IMR-90 (cell line): ENCODE measurements at regions not wholly inside any gene's neighbourhood (a gene's known extent, or its start where the extent isn't known, plus 50 kb on each side); places are given as distances from the start of the nearest gene placed in this dataset.

Experiments
- ATAC-seq: fragments of 200-7000 bp; cut with Tn5 transposase; 2 replicates; pipeline ENCODE4 v1.9.1; 2020; ENCODE audit warnings: low read depth, mild to moderate bottlenecking, moderate library complexity
- BruUV-seq: library from RNA; stranded (reverse); fragments of 400-500 nt; replicated peaks from 2 replicates; lab custom pipeline; 2021; lab: Mats Ljungman, UMichigan
- CTCF ChIA-PET: fragments of 300-600 bp; formaldehyde crosslinking; extraction: SDS; loops from one replicate; lab custom pipeline; 2021; ENCODE audit warnings: antibody characterized with exemption; lab: Yijun Ruan, JAX
- POLR2A ChIA-PET: fragments of 300-600 bp; sonication (Branson Sonifier 250); formaldehyde crosslinking; loops from one replicate; lab custom pipeline; 2022; ENCODE audit warnings: antibody characterized with exemption; ENCODE audit not compliant: unreplicated experiment; lab: Charles Lee
- DNase-seq: peaks from one replicate; pipeline ENCODE4 v3.0.0; 2013
- H2AFZ ChIP-seq: replicated peaks from 2 replicates; pipeline ENCODE3; 2013; ENCODE audit warnings: low read length, mild to moderate bottlenecking; ENCODE audit not compliant: poor library complexity
- H2AK5ac ChIP-seq: 2 replicates; pipeline ENCODE4 v1.6.1; 2013; ENCODE audit warnings: low read depth, low read length, inconsistent platforms
- H2AK9ac ChIP-seq: replicated peaks from 2 replicates; pipeline ENCODE3; 2013; ENCODE audit warnings: mild to moderate bottlenecking, low read depth, low read length, moderate library complexity; ENCODE audit not compliant: poor library complexity
- H2BK120ac ChIP-seq: 2 replicates; pipeline ENCODE4 v1.6.1; 2013; ENCODE audit warnings: low read depth, low read length, inconsistent platforms
- H2BK15ac ChIP-seq: 3 replicates; pipeline ENCODE4 v1.6.1; 2013; ENCODE audit warnings: low read depth, low read length, inconsistent platforms
- H2BK20ac ChIP-seq: 2 replicates; pipeline ENCODE4 v1.6.1; 2013; ENCODE audit warnings: low read depth, mild to moderate bottlenecking, inconsistent platforms, low read length, moderate library complexity
- H2BK5ac ChIP-seq: 2 replicates; pipeline ENCODE4 v1.6.1; 2013; ENCODE audit warnings: mild to moderate bottlenecking, low read depth, low read length, inconsistent platforms; ENCODE audit not compliant: poor library complexity, severe bottlenecking
- H3K14ac ChIP-seq: replicated peaks from 2 replicates; pipeline ENCODE4 v1.6.1; 2013; ENCODE audit warnings: low read depth, low read length, inconsistent platforms
- H3K18ac ChIP-seq: 2 replicates; pipeline ENCODE4 v1.6.1; 2013; ENCODE audit warnings: low read depth, low read length, control low read depth
- H3K23ac ChIP-seq: 2 replicates; pipeline ENCODE4 v1.6.1; 2013; ENCODE audit warnings: low read depth, low read length, inconsistent platforms
- H3K27ac ChIP-seq: 2 replicates; pipeline ENCODE4 v1.5.1; 2013; ENCODE audit warnings: mild to moderate bottlenecking, control low read depth, low read length; ENCODE audit not compliant: insufficient read depth
- H3K27me3 ChIP-seq: 2 replicates; pipeline ENCODE4 v1.6.1; 2013; ENCODE audit warnings: low read length; ENCODE audit not compliant: control insufficient read depth, insufficient read depth
- H3K36me3 ChIP-seq: 2 replicates; pipeline ENCODE4 v1.6.1; 2013; ENCODE audit warnings: low read length, mixed read lengths; ENCODE audit not compliant: control insufficient read depth, insufficient read depth
- H3K4ac ChIP-seq: 2 replicates; pipeline ENCODE4 v1.6.1; 2013; ENCODE audit warnings: low read depth, low read length, inconsistent platforms
- H3K4me1 ChIP-seq: 2 replicates; pipeline ENCODE4 v1.6.1; 2013; ENCODE audit warnings: low read length, mixed read lengths; ENCODE audit not compliant: control insufficient read depth, insufficient read depth
- H3K4me2 ChIP-seq: 2 replicates; pipeline ENCODE4 v1.6.1; 2013; ENCODE audit warnings: low read depth, mild to moderate bottlenecking, control low read depth, low read length, moderate library complexity
- H3K4me3 ChIP-seq: 2 replicates; pipeline ENCODE4 v1.5.1; 2013; ENCODE audit warnings: low read depth, mild to moderate bottlenecking, control low read depth, low read length, moderate library complexity; ENCODE audit not compliant: insufficient read depth
- H3K56ac ChIP-seq: 2 replicates; pipeline ENCODE4 v1.6.1; 2013; ENCODE audit warnings: low read length, inconsistent platforms; ENCODE audit not compliant: insufficient read depth; ENCODE audit errors: extremely low read depth
- H3K79me1 ChIP-seq, 2 experiments: 2 replicates each; pipeline ENCODE4 v1.6.1; 2013; ENCODE audit warnings: low read length in 2 of 2, inconsistent platforms in 1 of 2, low read depth in 1 of 2
- H3K9ac ChIP-seq: 2 replicates; pipeline ENCODE4 v1.6.1; 2013; ENCODE audit warnings: low read depth, low read length, control low read depth
- H3K9me1 ChIP-seq: 2 replicates; pipeline ENCODE4 v1.6.1; 2013; ENCODE audit warnings: low read length, inconsistent platforms; ENCODE audit not compliant: insufficient read depth
- H3K9me3 ChIP-seq: 2 replicates; pipeline ENCODE4 v1.6.1; 2013; ENCODE audit warnings: low read length; ENCODE audit not compliant: control insufficient read depth, insufficient read depth
- H4K20me1 ChIP-seq: 2 replicates; pipeline ENCODE4 v1.6.1; 2013; ENCODE audit warnings: low read length, inconsistent platforms; ENCODE audit not compliant: insufficient read depth
- H4K5ac ChIP-seq: 2 replicates; pipeline ENCODE4 v1.6.1; 2013; ENCODE audit warnings: mild to moderate bottlenecking, low read depth, low read length, control low read depth
- H4K8ac ChIP-seq, 2 experiments: 2 replicates each; pipeline ENCODE4 v1.6.1; 2013; ENCODE audit warnings: low read depth in 2 of 2, low read length in 2 of 2, control low read depth in 1 of 2, inconsistent platforms in 1 of 2
- H4K91ac ChIP-seq: 2 replicates; pipeline ENCODE4 v1.6.1; 2013; ENCODE audit warnings: low read depth, low read length, inconsistent platforms; ENCODE audit not compliant: insufficient read depth
- BHLHE40 ChIP-seq: fragments of 150-350 bp; IDR thresholded peaks from 2 replicates; pipeline ENCODE4 v1.6.1; 2016; ENCODE audit warnings: mild to moderate bottlenecking, low read depth, low read length
- CEBPB ChIP-seq: IDR thresholded peaks from 2 replicates; pipeline ENCODE4 v1.6.1; 2012; ENCODE audit warnings: low read depth, low read length, improper control_type of control experiment
- CHD1 ChIP-seq: IDR thresholded peaks from 2 replicates; pipeline ENCODE4 v1.6.1; 2012; ENCODE audit warnings: low read depth, low read length, improper control_type of control experiment
- CTCF ChIP-seq: conservative IDR thresholded peaks from 2 replicates; pipeline ENCODE4 v1.5.1; 2012; ENCODE audit warnings: mild to moderate bottlenecking, low read depth, low read length, improper control_type of control experiment
- ELK1 ChIP-seq: fragments of 150-350 bp; IDR thresholded peaks from 2 replicates; pipeline ENCODE4 v1.6.1; 2016; ENCODE audit warnings: low read depth, mild to moderate bottlenecking, low read length, moderate library complexity, borderline replicate concordance
- FOS ChIP-seq: fragments of 150-350 bp; IDR thresholded peaks from 2 replicates; pipeline ENCODE4 v1.6.1; 2016; ENCODE audit warnings: low read depth, low read length
- MAFK ChIP-seq: IDR thresholded peaks from 2 replicates; pipeline ENCODE4 v1.6.1; 2012; ENCODE audit warnings: low read depth, low read length, improper control_type of control experiment
- MAZ ChIP-seq: IDR thresholded peaks from 2 replicates; pipeline ENCODE4 v1.6.1; 2012; ENCODE audit warnings: low read depth, mild to moderate bottlenecking, low read length, improper control_type of control experiment, moderate library complexity, borderline replicate concordance
- MXI1 ChIP-seq: IDR thresholded peaks from 2 replicates; pipeline ENCODE4 v1.6.1; 2012; ENCODE audit warnings: low read depth, mild to moderate bottlenecking, low read length, moderate library complexity, borderline replicate concordance
- NFE2L2 ChIP-seq: fragments of 150-350 bp; IDR thresholded peaks from 2 replicates; pipeline ENCODE4 v1.6.1; 2016; ENCODE audit warnings: low read depth, mild to moderate bottlenecking, low read length
- POLR2A ChIP-seq: IDR thresholded peaks from 2 replicates; pipeline ENCODE4 v1.6.1; 2012; ENCODE audit warnings: mild to moderate bottlenecking, low read depth, low read length
- RAD21 ChIP-seq: IDR thresholded peaks from 2 replicates; pipeline ENCODE4 v1.6.1; 2012; ENCODE audit warnings: low read length, improper control_type of control experiment
- RCOR1 ChIP-seq: IDR thresholded peaks from 2 replicates; pipeline ENCODE4 v1.6.1; 2012; ENCODE audit warnings: mild to moderate bottlenecking, low read length, improper control_type of control experiment; ENCODE audit not compliant: insufficient replicate concordance
- RFX5 ChIP-seq: IDR thresholded peaks from 2 replicates; pipeline ENCODE4 v1.8.0; 2012; ENCODE audit warnings: low read depth, mild to moderate bottlenecking, low read length, moderate library complexity
- SMC3 ChIP-seq: fragments of 150-350 bp; IDR thresholded peaks from 2 replicates; pipeline ENCODE4 v1.6.1; 2016; ENCODE audit warnings: low read depth, mild to moderate bottlenecking, antibody characterized with exemption, low read length, moderate library complexity
- USF2 ChIP-seq: fragments of 150-350 bp; IDR thresholded peaks from 2 replicates; pipeline ENCODE4 v1.6.1; 2017; ENCODE audit warnings: mild to moderate bottlenecking, antibody characterized with exemption, low read length, low read depth
- dilution Hi-C: fragments of 300-500 bp; cut with HindIII; formaldehyde crosslinking; loops from one replicate; pipeline ENCODE4 v1.14.3; 2018; ENCODE audit warnings: low sequenced_read_pairs; ENCODE audit not compliant: unreplicated experiment
- in situ Hi-C: fragments of 300-500 bp; cut with MboI; formaldehyde crosslinking; loops from 3 replicates; pipeline ENCODE4 v1.14.3; 2019; ENCODE audit warnings: low sequenced_read_pairs, inconsistent platforms, mixed read lengths
- intact Hi-C: fragments of 100-400 bp; cut with micrococcal nuclease; formaldehyde crosslinking; loops from 2 replicates; pipeline ENCODE4 v1.10.0; 2022

- ATAC-seq (no peak), DNase-seq (no peak)
- TF ChIP-seq ELK1 (no peak), RFX5 (no peak), MXI1 (no peak), POLR2A (no peak), CHD1 (no peak), CTCF (no peak), USF2 (no peak), MAFK (no peak), CEBPB (no peak), BHLHE40 (no peak), NFE2L2 (no peak), SMC3 (no peak), RCOR1 (no peak), MAZ (no peak), FOS (no peak), RAD21 (no peak)
- 0 out of 2 replicates have a peak, but pooled peaks cover 2% of the 10 kb centered on the region for H3K4me1 ChIP-seq
- intact Hi-C loops = no loop called here
- H3K79me1 ChIP-seq = no peaks in the 10 kb centered on the region
- H4K91ac ChIP-seq = no peak overlapping the region
- no peak overlapping the region for H3K27ac ChIP-seq
- H2AK9ac ChIP-seq = no peak overlapping the region
- BruUV-seq = no TSS peak
- H3K56ac ChIP-seq = no peak overlapping the region
- in situ Hi-C loops = loop anchor here (5.0 kb wide), 1 partner anchor 397 kb away; no protein-coding TSS in a partner anchor
- no peak overlapping the region for H2AK5ac ChIP-seq
- no peaks in the 10 kb centered on the region for H3K9me1 ChIP-seq
- no peaks in the 10 kb centered on the region for H3K9me3 ChIP-seq
- no peak overlapping the region for H3K4ac ChIP-seq
- no peak overlapping the region for H2AFZ ChIP-seq
- H4K20me1 ChIP-seq = no peaks in the 10 kb centered on the region
- no peak overlapping the region for H2BK20ac ChIP-seq
- ChIA-PET POLR2A (no interaction called here), CTCF (no interaction called here)
- H2BK5ac ChIP-seq = no peak overlapping the region
- no peak overlapping the region for H2BK120ac ChIP-seq
- no peaks in the 10 kb centered on the region for H3K27me3 ChIP-seq
- H4K5ac ChIP-seq = no peak overlapping the region
- no peak overlapping the region for H2BK15ac ChIP-seq
- no peak overlapping the region for H3K4me3 ChIP-seq
- no peak overlapping the region for H3K4me2 ChIP-seq
- H3K14ac ChIP-seq = no peak overlapping the region
- no peaks in the 10 kb centered on the region for H3K36me3 ChIP-seq
- H4K8ac ChIP-seq = no peak overlapping the region
- no peak overlapping the region for H3K18ac ChIP-seq
- H3K9ac ChIP-seq = no peak overlapping the region
- dilution Hi-C loops = no loop called here
- H3K23ac ChIP-seq = no peak overlapping the region
Observed at GRCh38 chr2:12310399-12310798, 406.3 kb upstream of the TRIB2 start.
